ENCODE measurements at regions not wholly inside any gene's neighbourhood (a gene's known extent, or its start where the extent isn't known, plus 50 kb on each side); places are given as distances from the start of the nearest gene placed in this dataset.

- Histone ChIP-seq H3K27me3 (replicated peaks in 2 of 5; ENCODE audit: control insufficient read depth in 4 of 5, insufficient read depth in 5 of 5, low read length in 4 of 5) (no peaks in the 10 kb centered on the region), H3K9me3 (ENCODE audit: control extremely low read depth in 1 of 5, control insufficient read depth in 4 of 5, insufficient read depth in 2 of 5, low read depth in 1 of 5, low read length in 4 of 5) (no peaks in the 10 kb centered on the region), H3K4me3 (ENCODE audit: control insufficient read depth in 1 of 7, extremely low read depth in 1 of 7, insufficient read depth in 4 of 7, low read depth in 2 of 7, low read length in 6 of 7) (no peak overlapping the region), H3K27ac (ENCODE audit: insufficient read depth in 1 of 2, low read depth in 1 of 2, low read length in 2 of 2, poor library complexity in 1 of 2, severe bottlenecking in 2 of 2) (no peak overlapping the region), H3K36me3 (ENCODE audit: control insufficient read depth in 4 of 4, insufficient read depth in 4 of 4, low read length in 3 of 4) (no peaks in the 10 kb centered on the region), H3K4me1 (ENCODE audit: control extremely low read depth in 1 of 4, control insufficient read depth in 4 of 4, insufficient read depth in 4 of 4, low read length in 3 of 4) (no peaks in the 10 kb centered on the region)
- no peak for DNase-seq
- no CpG with 5 or more reads among the region's 1 CpG for WGBS (ENCODE audit: insufficient coverage)
- ChIA-PET CTCF (no interaction called here), POLR2A (no interaction called here)
Observed at GRCh38 chr11:90531001-90531400, 308.2 kb upstream of the CHORDC1 start.

- POLR2A ChIA-PET = no interaction called here
- no peaks in the 10 kb centered on the region for H3K36me3 ChIP-seq (ENCODE audit: control insufficient read depth in 4 of 4, insufficient read depth in 4 of 4, low read length in 3 of 4)
- H3K9me3 ChIP-seq (ENCODE audit: control extremely low read depth in 1 of 5, control insufficient read depth in 4 of 5, insufficient read depth in 2 of 5, low read depth in 1 of 5, low read length in 4 of 5) = no peaks in the 10 kb centered on the region
- H3K27ac ChIP-seq (ENCODE audit: insufficient read depth in 1 of 2, low read depth in 1 of 2, low read length in 2 of 2, poor library complexity in 1 of 2, severe bottlenecking in 2 of 2) = no peak overlapping the region
- H3K4me1 ChIP-seq (ENCODE audit: control extremely low read depth in 1 of 4, control insufficient read depth in 4 of 4, insufficient read depth in 4 of 4, low read length in 3 of 4) = no peaks in the 10 kb centered on the region
- WGBS (ENCODE audit: insufficient coverage) = no CpG with 5 or more reads among the region's 1 CpG
- CTCF ChIA-PET = no interaction called here
- H3K4me3 ChIP-seq (ENCODE audit: control insufficient read depth in 1 of 7, extremely low read depth in 1 of 7, insufficient read depth in 4 of 7, low read depth in 2 of 7, low read length in 6 of 7) = no peak overlapping the region
- H3K27me3 ChIP-seq (replicated peaks in 2 of 5; ENCODE audit: control insufficient read depth in 4 of 5, insufficient read depth in 5 of 5, low read length in 4 of 5) = no peaks in the 10 kb centered on the region
- no peak for DNase-seq
Observed at GRCh38 chr11:90525962-90526361, 303.1 kb upstream of the CHORDC1 start.

GRCh38 chr11:90512846-90513245 is 290.0 kb upstream of the CHORDC1 start:
- CTCF ChIA-PET = no interaction called here
- H3K36me3 ChIP-seq (ENCODE audit: control insufficient read depth in 4 of 4, insufficient read depth in 4 of 4, low read length in 3 of 4) = no peaks in the 10 kb centered on the region
- H3K27ac ChIP-seq (ENCODE audit: insufficient read depth in 1 of 2, low read depth in 1 of 2, low read length in 2 of 2, poor library complexity in 1 of 2, severe bottlenecking in 2 of 2) = no peak overlapping the region
- POLR2A ChIA-PET = no interaction called here
- no peaks in the 10 kb centered on the region for H3K27me3 ChIP-seq (replicated peaks in 2 of 5; ENCODE audit: control insufficient read depth in 4 of 5, insufficient read depth in 5 of 5, low read length in 4 of 5)
- no peak overlapping the region for H3K4me3 ChIP-seq (ENCODE audit: control insufficient read depth in 1 of 7, extremely low read depth in 1 of 7, insufficient read depth in 4 of 7, low read depth in 2 of 7, low read length in 6 of 7)
- no peak for DNase-seq
- H3K9me3 ChIP-seq (ENCODE audit: control extremely low read depth in 1 of 5, control insufficient read depth in 4 of 5, insufficient read depth in 2 of 5, low read depth in 1 of 5, low read length in 4 of 5) = no peaks in the 10 kb centered on the region
- no peaks in the 10 kb centered on the region for H3K4me1 ChIP-seq (ENCODE audit: control extremely low read depth in 1 of 4, control insufficient read depth in 4 of 4, insufficient read depth in 4 of 4, low read length in 3 of 4)

GRCh38 chr11:90510839-90511238 is 288.0 kb upstream of the CHORDC1 start:
- Histone ChIP-seq H3K9me3 (ENCODE audit: control extremely low read depth in 1 of 5, control insufficient read depth in 4 of 5, insufficient read depth in 2 of 5, low read depth in 1 of 5, low read length in 4 of 5) (no peaks in the 10 kb centered on the region), H3K36me3 (ENCODE audit: control insufficient read depth in 4 of 4, insufficient read depth in 4 of 4, low read length in 3 of 4) (no peaks in the 10 kb centered on the region), H3K27me3 (replicated peaks in 2 of 5; ENCODE audit: control insufficient read depth in 4 of 5, insufficient read depth in 5 of 5, low read length in 4 of 5) (no peaks in the 10 kb centered on the region), H3K4me3 (ENCODE audit: control insufficient read depth in 1 of 7, extremely low read depth in 1 of 7, insufficient read depth in 4 of 7, low read depth in 2 of 7, low read length in 6 of 7) (no peak overlapping the region), H3K27ac (ENCODE audit: insufficient read depth in 1 of 2, low read depth in 1 of 2, low read length in 2 of 2, poor library complexity in 1 of 2, severe bottlenecking in 2 of 2) (no peak overlapping the region), H3K4me1 (ENCODE audit: control extremely low read depth in 1 of 4, control insufficient read depth in 4 of 4, insufficient read depth in 4 of 4, low read length in 3 of 4) (no peaks in the 10 kb centered on the region)
- 95% methylated on average over 5 of the region's 5 CpGs for WGBS (ENCODE audit: insufficient coverage)
- ChIA-PET POLR2A (no interaction called here), CTCF (no interaction called here)
- DNase-seq = no peak

- Histone ChIP-seq H3K9me3 (ENCODE audit: control extremely low read depth in 1 of 5, control insufficient read depth in 4 of 5, insufficient read depth in 2 of 5, low read depth in 1 of 5, low read length in 4 of 5) (peaks cover 0 to 10% (median 0%) of the 10 kb centered on the region in 5 experiments), H3K4me3 (ENCODE audit: control insufficient read depth in 1 of 7, extremely low read depth in 1 of 7, insufficient read depth in 4 of 7, low read depth in 2 of 7, low read length in 6 of 7) (no peak overlapping the region), H3K27me3 (replicated peaks in 2 of 5; ENCODE audit: control insufficient read depth in 4 of 5, insufficient read depth in 5 of 5, low read length in 4 of 5) (no peaks in the 10 kb centered on the region), H3K4me1 (ENCODE audit: control extremely low read depth in 1 of 4, control insufficient read depth in 4 of 4, insufficient read depth in 4 of 4, low read length in 3 of 4) (no peaks in the 10 kb centered on the region), H3K36me3 (ENCODE audit: control insufficient read depth in 4 of 4, insufficient read depth in 4 of 4, low read length in 3 of 4) (no peaks in the 10 kb centered on the region), H3K27ac (ENCODE audit: insufficient read depth in 1 of 2, low read depth in 1 of 2, low read length in 2 of 2, poor library complexity in 1 of 2, severe bottlenecking in 2 of 2) (no peak overlapping the region)
- WGBS (ENCODE audit: insufficient coverage) = no CpG with 5 or more reads among the region's 5 CpGs
- POLR2A ChIA-PET = no interaction called here
- CTCF ChIA-PET = no interaction called here
- no peak for DNase-seq
Observed at GRCh38 chr11:90500922-90501568, 278.2 kb upstream of the CHORDC1 start.

- no peak overlapping the region for H3K27ac ChIP-seq (ENCODE audit: insufficient read depth in 1 of 2, low read depth in 1 of 2, low read length in 2 of 2, poor library complexity in 1 of 2, severe bottlenecking in 2 of 2)
- no peak overlapping the region for H3K4me3 ChIP-seq (ENCODE audit: control insufficient read depth in 1 of 7, extremely low read depth in 1 of 7, insufficient read depth in 4 of 7, low read depth in 2 of 7, low read length in 6 of 7)
- no peaks in the 10 kb centered on the region for H3K27me3 ChIP-seq (replicated peaks in 2 of 5; ENCODE audit: control insufficient read depth in 4 of 5, insufficient read depth in 5 of 5, low read length in 4 of 5)
- peaks cover 0 to 10% (median 0%) of the 10 kb centered on the region in 5 experiments for H3K9me3 ChIP-seq (ENCODE audit: control extremely low read depth in 1 of 5, control insufficient read depth in 4 of 5, insufficient read depth in 2 of 5, low read depth in 1 of 5, low read length in 4 of 5)
- no peak for DNase-seq
- 100% methylated on average over 1 of the region's 1 CpG for WGBS (ENCODE audit: insufficient coverage)
- no peaks in the 10 kb centered on the region for H3K4me1 ChIP-seq (ENCODE audit: control extremely low read depth in 1 of 4, control insufficient read depth in 4 of 4, insufficient read depth in 4 of 4, low read length in 3 of 4)
- ChIA-PET CTCF (no interaction called here), POLR2A (no interaction called here)
- H3K36me3 ChIP-seq (ENCODE audit: control insufficient read depth in 4 of 4, insufficient read depth in 4 of 4, low read length in 3 of 4) = no peaks in the 10 kb centered on the region
Observed at GRCh38 chr11:90496722-90497121, 273.9 kb upstream of the CHORDC1 start.

GRCh38 chr11:90493379-90493778 is 270.5 kb upstream of the CHORDC1 start:
- Histone ChIP-seq H3K36me3 (ENCODE audit: control insufficient read depth in 4 of 4, insufficient read depth in 4 of 4, low read length in 3 of 4) (no peaks in the 10 kb centered on the region), H3K27ac (ENCODE audit: insufficient read depth in 1 of 2, low read depth in 1 of 2, low read length in 2 of 2, poor library complexity in 1 of 2, severe bottlenecking in 2 of 2) (no peak overlapping the region), H3K4me3 (ENCODE audit: control insufficient read depth in 1 of 7, extremely low read depth in 1 of 7, insufficient read depth in 4 of 7, low read depth in 2 of 7, low read length in 6 of 7) (no peak overlapping the region), H3K27me3 (replicated peaks in 2 of 5; ENCODE audit: control insufficient read depth in 4 of 5, insufficient read depth in 5 of 5, low read length in 4 of 5) (no peaks in the 10 kb centered on the region), H3K9me3 (ENCODE audit: control extremely low read depth in 1 of 5, control insufficient read depth in 4 of 5, insufficient read depth in 2 of 5, low read depth in 1 of 5, low read length in 4 of 5) (peaks cover 0 to 6% (median 0%) of the 10 kb centered on the region in 5 experiments), H3K4me1 (ENCODE audit: control extremely low read depth in 1 of 4, control insufficient read depth in 4 of 4, insufficient read depth in 4 of 4, low read length in 3 of 4) (no peaks in the 10 kb centered on the region)
- no peak for DNase-seq
- CTCF ChIA-PET = no interaction called here
- POLR2A ChIA-PET = no interaction called here
